ENCODE measurements at regions not wholly inside any gene's neighbourhood (a gene's known extent, or its start where the extent isn't known, plus 50 kb on each side); places are given as distances from the start of the nearest gene placed in this dataset.

GRCh38 chr2:65626831-65627230 is 194.4 kb upstream of the SPRED2 start:
- TF ChIP-seq POLR2A (IDR thresholded peaks at IDR 0.05), result no peak
- TF ChIP-seq, protein P1, sequence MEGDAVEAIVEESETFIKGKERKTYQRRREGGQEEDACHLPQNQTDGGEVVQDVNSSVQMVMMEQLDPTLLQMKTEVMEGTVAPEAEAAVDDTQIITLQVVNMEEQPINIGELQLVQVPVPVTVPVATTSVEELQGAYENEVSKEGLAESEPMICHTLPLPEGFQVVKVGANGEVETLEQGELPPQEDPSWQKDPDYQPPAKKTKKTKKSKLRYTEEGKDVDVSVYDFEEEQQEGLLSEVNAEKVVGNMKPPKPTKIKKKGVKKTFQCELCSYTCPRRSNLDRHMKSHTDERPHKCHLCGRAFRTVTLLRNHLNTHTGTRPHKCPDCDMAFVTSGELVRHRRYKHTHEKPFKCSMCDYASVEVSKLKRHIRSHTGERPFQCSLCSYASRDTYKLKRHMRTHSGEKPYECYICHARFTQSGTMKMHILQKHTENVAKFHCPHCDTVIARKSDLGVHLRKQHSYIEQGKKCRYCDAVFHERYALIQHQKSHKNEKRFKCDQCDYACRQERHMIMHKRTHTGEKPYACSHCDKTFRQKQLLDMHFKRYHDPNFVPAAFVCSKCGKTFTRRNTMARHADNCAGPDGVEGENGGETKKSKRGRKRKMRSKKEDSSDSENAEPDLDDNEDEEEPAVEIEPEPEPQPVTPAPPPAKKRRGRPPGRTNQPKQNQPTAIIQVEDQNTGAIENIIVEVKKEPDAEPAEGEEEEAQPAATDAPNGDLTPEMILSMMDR (IDR thresholded peaks at IDR 0.05), result no peak
